HUES6 (cell line): ENCODE measurements at regions not wholly inside any gene's neighbourhood (a gene's known extent, or its start where the extent isn't known, plus 50 kb on each side); places are given as distances from the start of the nearest gene placed in this dataset.

ENCODE experiments used
- H3K27ac ChIP-seq: 2 replicates; pipeline ENCODE4 v1.7.0; 2013; ENCODE audit warnings: low read depth, mild to moderate bottlenecking, low read length, inconsistent platforms
- H3K27me3 ChIP-seq: 2 replicates; pipeline ENCODE4 v1.6.1; 2013; ENCODE audit warnings: low read length; ENCODE audit not compliant: control insufficient read depth, insufficient read depth
- H3K36me3 ChIP-seq: 2 replicates; pipeline ENCODE4 v1.6.1; 2013; ENCODE audit warnings: low read length; ENCODE audit not compliant: control insufficient read depth, insufficient read depth
- H3K4me1 ChIP-seq: 2 replicates; pipeline ENCODE4 v1.6.1; 2013; ENCODE audit warnings: low read length; ENCODE audit not compliant: control insufficient read depth, insufficient read depth
- H3K4me3 ChIP-seq: 2 replicates; pipeline ENCODE4 v1.5.1; 2013; ENCODE audit warnings: low read depth, low read length
- H3K9ac ChIP-seq: one replicate; pipeline ENCODE4 v1.6.1; 2013; ENCODE audit warnings: mild to moderate bottlenecking, low read length
- H3K9me3 ChIP-seq: 2 replicates; pipeline ENCODE4 v1.6.1; 2013; ENCODE audit warnings: low read depth, low read length; ENCODE audit not compliant: control insufficient read depth, insufficient read depth

DNA sequence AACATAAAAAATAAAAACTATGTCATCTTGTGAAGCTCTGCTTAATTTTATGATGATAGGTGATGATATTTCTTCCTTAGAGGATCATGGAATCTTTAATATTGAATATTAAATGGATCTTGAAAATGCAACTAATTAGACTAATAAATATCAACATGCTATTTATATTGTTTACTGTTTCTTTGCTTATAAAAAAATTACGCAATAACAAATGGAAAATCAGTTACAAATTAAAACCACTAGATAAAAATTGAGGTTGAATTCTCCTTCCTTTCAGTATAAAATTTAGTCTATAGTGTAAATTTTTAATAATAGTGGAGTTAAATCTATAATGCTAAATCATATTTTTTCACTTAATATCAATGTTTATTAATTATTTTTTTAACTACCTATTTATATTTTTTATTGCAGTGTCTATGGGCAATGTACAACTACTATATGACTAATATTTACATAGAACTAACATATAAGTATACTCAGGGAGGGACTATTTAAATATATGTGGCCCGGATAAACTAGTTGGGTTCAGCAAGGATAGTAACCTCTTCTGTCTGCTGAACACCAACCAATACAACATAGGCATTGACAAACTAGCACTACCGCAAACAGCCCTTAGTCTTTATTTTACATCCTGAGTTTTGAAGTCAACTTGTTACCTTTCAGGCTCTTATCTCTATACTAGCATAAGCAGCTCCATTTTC, 628.0 kb downstream of the EFNB2 start:
- Histone ChIP-seq H3K4me3 (no peak overlapping the region), H3K27me3 (no peaks in the 10 kb centered on the region), H3K27ac (no peak overlapping the region), H3K4me1 (no peaks in the 10 kb centered on the region), H3K9me3 (no peaks in the 10 kb centered on the region), H3K36me3 (no peaks in the 10 kb centered on the region), H3K9ac (no peak overlapping the region)

DNA sequence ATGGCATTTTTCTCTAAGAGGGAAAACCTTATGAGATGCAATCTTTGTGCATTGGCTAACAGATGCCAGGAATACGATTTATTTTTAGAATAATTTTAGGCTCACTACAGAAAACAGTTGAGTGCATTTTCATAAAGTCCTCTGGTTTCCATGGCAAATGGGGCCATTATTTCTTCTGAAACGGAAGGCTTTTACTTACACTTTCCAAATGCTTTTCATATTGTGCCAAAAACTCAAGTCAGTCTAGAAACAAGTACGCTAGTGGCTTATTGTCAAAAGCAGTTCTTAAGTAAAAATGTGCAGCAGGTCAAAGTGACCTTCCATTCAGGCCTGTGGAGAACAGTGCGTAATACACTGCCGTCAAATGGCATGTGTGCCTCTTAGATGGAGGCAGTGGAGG, 628.7 kb downstream of the EFNB2 start:
- no peak overlapping the region for H3K27ac ChIP-seq
- H3K36me3 ChIP-seq, result no peaks in the 10 kb centered on the region
- no peaks in the 10 kb centered on the region for H3K9me3 ChIP-seq
- no peaks in the 10 kb centered on the region for H3K4me1 ChIP-seq
- no peak overlapping the region for H3K9ac ChIP-seq
- H3K27me3 ChIP-seq, result no peaks in the 10 kb centered on the region
- no peak overlapping the region for H3K4me3 ChIP-seq

DNA sequence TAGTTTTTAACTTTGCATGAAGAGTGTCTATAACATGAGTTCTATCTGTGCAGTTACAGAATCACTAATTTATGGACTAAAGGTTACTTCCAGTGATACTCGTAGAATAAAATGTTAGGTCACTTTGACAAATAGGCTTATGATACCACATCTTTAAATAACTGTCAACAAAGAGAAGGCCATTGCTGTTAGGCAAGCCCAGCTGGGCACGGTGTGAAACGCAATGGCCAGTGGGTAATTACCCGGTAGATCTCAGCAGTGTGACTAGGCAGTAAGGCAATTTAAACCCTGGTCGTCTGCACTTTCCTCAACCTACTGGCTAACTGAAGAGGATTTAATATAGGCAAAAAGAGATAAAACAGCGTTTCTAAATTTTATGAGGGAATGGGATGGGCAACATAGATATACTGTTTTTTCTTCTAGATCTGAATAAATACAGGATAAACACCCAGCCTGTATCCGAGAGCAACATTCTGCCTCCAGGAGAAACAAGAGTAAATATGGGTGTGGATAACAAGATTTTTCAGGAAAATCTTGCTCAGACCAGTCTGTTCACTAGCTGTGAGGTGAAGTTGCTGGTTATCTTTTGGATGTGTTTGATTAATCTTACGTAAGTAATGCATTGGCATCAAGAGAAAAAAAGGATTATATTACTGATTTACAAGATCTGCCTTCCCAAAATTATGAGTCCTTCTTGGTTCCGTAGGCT, 631.3 kb downstream of the EFNB2 start:
- Histone ChIP-seq H3K9me3 (no peaks in the 10 kb centered on the region), H3K4me1 (no peaks in the 10 kb centered on the region), H3K27ac (no peak overlapping the region; the same call in 1 of the 2 replicates), H3K27me3 (no peaks in the 10 kb centered on the region), H3K36me3 (no peaks in the 10 kb centered on the region), H3K9ac (no peak overlapping the region), H3K4me3 (no peak overlapping the region)

DNA sequence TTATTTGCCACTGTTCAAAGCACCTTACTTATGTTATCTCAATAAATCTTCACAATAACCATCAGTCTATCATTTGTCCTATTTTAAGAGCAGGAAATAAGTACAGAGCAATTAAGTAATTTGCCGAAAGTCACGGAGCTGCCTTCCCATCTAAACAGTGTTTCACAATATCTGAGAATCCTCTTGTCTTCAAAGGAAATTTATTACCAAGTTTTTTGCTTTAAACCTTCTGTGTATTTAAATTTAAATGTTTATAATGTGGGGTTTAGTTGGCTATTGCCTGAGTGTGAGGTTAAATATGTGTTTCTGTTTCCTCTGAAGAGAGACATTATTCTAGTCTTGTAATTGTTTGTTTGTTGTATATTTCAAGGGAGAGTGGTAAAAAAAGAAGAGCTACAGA, 633.1 kb downstream of the EFNB2 start:
- H3K9ac ChIP-seq, result no peak overlapping the region
- no peak overlapping the region for H3K27ac ChIP-seq
- no peaks in the 10 kb centered on the region for H3K36me3 ChIP-seq
- H3K9me3 ChIP-seq, result no peaks in the 10 kb centered on the region
- H3K27me3 ChIP-seq, result no peaks in the 10 kb centered on the region
- H3K4me3 ChIP-seq, result no peak overlapping the region
- H3K4me1 ChIP-seq, result no peaks in the 10 kb centered on the region

DNA sequence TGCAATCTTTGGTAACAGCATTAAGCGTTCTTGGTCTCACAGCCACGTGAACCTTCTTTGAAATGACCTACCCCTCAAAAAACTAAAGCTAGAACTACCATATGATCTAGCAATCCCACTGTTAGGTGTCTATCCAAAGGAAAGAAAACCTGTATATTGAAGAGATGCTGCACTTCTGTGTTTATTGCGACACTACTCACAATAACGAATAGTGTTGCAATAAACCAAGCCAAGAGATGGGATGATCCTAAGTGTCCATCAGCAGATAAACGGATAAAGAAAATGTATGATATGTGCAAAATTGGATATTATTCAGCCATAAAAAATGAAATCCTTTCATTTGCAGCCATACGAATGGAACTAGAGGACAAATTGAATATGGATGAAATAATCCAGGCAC, 637.9 kb downstream of the EFNB2 start:
- Histone ChIP-seq H3K9ac (no peak overlapping the region), H3K4me1 (no peaks in the 10 kb centered on the region), H3K9me3 (no peaks in the 10 kb centered on the region), H3K27ac (no peak overlapping the region), H3K4me3 (no peak overlapping the region), H3K27me3 (no peaks in the 10 kb centered on the region), H3K36me3 (no peaks in the 10 kb centered on the region)

DNA sequence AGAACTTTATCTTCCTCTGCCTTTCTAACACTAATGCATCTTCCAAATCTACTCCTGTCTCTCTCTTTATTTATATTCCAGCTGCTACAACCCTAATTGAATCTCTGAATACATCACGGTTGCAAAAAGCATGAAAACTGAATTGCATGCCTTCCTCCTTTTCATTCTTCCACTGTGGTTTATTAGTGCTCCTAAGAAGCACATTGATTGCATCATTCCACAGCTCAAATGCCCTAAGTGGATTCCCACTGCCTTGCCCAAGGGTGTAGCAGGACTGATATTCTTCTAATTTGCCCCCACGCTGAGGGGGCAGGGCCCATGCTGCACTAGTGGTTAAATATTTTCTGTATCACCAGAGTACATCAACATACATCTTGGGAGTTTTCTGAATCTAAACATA, 640.8 kb downstream of the EFNB2 start:
- Histone ChIP-seq H3K9ac (no peak overlapping the region), H3K4me1 (no peaks in the 10 kb centered on the region), H3K27ac (no peak overlapping the region), H3K9me3 (no peaks in the 10 kb centered on the region), H3K27me3 (no peaks in the 10 kb centered on the region), H3K4me3 (no peak overlapping the region), H3K36me3 (no peaks in the 10 kb centered on the region)

DNA sequence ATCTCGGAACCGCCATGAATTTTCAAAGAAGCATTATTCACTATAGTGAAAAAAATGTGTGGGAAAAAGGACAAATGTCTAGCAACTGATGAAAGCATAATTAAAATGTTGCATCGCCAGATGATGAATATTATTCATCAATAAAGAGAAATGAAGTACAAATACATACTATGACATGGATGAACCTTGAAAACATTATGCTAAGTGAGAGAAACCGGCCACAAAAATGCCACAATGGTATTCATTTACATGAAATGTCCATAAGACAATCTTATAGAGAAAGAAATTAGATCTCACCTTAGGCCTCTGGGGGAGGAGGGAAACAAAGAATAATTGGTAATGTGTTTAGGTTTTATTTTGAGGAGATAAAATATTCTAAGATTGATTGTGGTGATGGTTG, 645.0 kb downstream of the EFNB2 start:
- no peaks in the 10 kb centered on the region for H3K4me1 ChIP-seq
- H3K27ac ChIP-seq, result no peak overlapping the region
- no peaks in the 10 kb centered on the region for H3K27me3 ChIP-seq
- H3K36me3 ChIP-seq, result no peaks in the 10 kb centered on the region
- H3K9me3 ChIP-seq, result no peaks in the 10 kb centered on the region
- no peak overlapping the region for H3K9ac ChIP-seq
- no peak overlapping the region for H3K4me3 ChIP-seq

DNA sequence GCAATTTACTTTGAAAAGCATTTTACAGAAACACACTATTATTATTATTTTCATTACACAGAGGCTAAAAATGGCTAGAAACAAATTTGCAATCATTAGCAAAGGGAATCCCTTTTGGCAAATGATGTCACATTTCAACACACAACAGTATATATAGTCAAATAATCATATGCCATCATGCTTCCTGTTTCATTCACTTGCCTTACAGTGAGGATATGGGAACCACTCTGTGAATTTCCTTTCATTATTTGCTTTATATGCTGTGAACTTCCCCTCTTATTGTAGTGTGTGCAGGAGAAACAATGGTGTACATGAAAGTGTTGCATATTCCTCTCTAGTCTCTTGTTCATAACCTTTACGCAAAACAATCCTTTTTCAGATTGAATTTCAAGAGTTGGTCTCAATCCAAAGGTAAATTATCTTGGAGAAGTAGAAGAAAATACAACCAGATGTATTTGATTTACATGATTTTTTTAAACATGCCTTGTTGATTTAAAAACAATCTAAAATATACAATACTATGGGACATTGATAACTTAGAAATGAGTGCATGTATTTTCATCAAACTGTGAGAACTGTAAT, 657.3 kb downstream of the EFNB2 start:
- H3K9me3 ChIP-seq, result no peaks in the 10 kb centered on the region
- no peaks in the 10 kb centered on the region for H3K4me1 ChIP-seq
- H3K9ac ChIP-seq, result no peak overlapping the region
- H3K27me3 ChIP-seq, result no peaks in the 10 kb centered on the region
- no peaks in the 10 kb centered on the region for H3K36me3 ChIP-seq
- H3K27ac ChIP-seq, result no peak overlapping the region
- no peak overlapping the region for H3K4me3 ChIP-seq

DNA sequence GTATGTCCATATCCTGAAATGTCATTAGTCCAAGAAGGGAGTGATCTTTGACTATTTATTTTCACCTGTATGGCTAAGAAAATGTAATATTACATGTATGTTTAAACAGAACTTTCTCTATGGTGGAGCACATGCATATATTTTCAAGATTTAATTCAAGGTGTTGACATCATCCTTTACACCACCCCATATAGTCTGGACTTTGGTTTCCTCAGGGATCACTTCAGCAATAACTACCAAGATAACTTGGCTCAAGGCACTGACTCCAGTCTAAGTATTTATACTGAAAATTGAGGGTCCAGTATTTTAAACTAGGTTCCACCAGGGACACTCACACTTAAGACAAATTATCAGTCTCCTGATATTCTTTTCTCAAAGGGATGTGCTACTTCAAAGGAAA, 660.6 kb downstream of the EFNB2 start:
- no peak overlapping the region for H3K4me3 ChIP-seq
- H3K4me1 ChIP-seq, result peaks cover 6% of the 10 kb centered on the region; the same call in 1 of the 2 replicates
- H3K27me3 ChIP-seq, result no peaks in the 10 kb centered on the region
- H3K36me3 ChIP-seq, result no peaks in the 10 kb centered on the region
- no peaks in the 10 kb centered on the region for H3K9me3 ChIP-seq
- H3K9ac ChIP-seq, result no peak overlapping the region
- no peak overlapping the region for H3K27ac ChIP-seq

DNA sequence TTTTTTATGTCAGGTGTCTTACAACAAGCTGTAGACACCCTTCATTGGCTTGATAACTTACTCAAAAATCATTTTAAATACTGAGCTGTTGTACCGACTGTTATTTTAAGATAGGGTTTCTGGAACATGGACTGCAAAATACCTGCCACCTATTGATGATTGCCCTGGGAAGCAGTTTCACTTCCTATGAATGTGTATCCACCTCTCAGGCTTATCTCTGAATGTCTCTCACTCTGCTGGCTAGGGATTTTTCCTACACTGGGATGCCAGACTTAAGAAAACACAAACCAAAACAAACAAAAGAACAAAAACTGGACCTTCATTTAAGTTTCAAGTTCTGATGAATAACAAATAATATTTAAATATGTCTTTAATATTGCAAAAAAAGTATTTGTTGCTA, 663.7 kb downstream of the EFNB2 start:
- Histone ChIP-seq H3K9ac (no peak overlapping the region), H3K9me3 (no peaks in the 10 kb centered on the region), H3K27me3 (no peaks in the 10 kb centered on the region), H3K4me3 (no peak overlapping the region), H3K27ac (no peak overlapping the region), H3K4me1 (peaks cover 6% of the 10 kb centered on the region; the same call in 1 of the 2 replicates), H3K36me3 (no peaks in the 10 kb centered on the region)

DNA sequence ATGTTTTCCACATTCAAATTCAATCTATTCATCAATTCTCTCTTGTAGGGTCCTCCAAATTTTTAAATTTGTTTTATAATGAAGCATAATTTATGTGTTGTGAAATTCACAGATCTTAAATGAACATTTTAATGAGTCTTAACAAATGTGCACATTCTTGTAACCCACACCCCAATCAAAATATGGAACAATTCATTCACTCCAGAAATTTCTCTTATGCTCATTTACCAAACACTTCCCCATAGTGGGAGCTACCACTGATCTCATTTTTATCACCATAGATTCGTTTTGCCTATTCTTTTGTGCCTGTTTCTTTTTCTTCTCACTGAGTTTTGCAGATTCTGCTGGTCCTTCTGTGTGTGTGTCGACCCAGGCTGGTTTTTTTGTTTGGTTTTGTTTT, 664.1 kb downstream of the EFNB2 start:
- Histone ChIP-seq H3K4me3 (no peak overlapping the region), H3K4me1 (peaks cover 6% of the 10 kb centered on the region; the same call in 1 of the 2 replicates), H3K9me3 (no peaks in the 10 kb centered on the region), H3K36me3 (no peaks in the 10 kb centered on the region), H3K9ac (no peak overlapping the region), H3K27ac (no peak overlapping the region), H3K27me3 (no peaks in the 10 kb centered on the region)
